Neural progenitor cell (in vitro differentiated cells): ENCODE measurements at regions not wholly inside any gene's neighbourhood (a gene's known extent, or its start where the extent isn't known, plus 50 kb on each side); places are given as distances from the start of the nearest gene placed in this dataset.

ENCODE experiments used
- DNase-seq: peaks from one replicate; pipeline ENCODE4 v3.0.0-alpha.2; 2016; ENCODE audit warnings: low spot score
- H2AFZ ChIP-seq: fragments of 200-600 bp; sonication (generic); replicated peaks from 2 replicates; pipeline ENCODE4 v1.6.1; 2016; ENCODE audit warnings: antibody characterized with exemption
- H3F3A ChIP-seq: fragments of 200-600 bp; sonication (generic); 2 replicates; pipeline ENCODE4 v1.6.1; 2016; ENCODE audit warnings: antibody characterized with exemption, low read depth
- H3K27ac ChIP-seq: fragments of 200-600 bp; sonication (generic); 2 replicates; pipeline ENCODE4 v1.5.1; 2016; ENCODE audit warnings: mild to moderate bottlenecking
- H3K27me3 ChIP-seq: fragments of 200-600 bp; sonication (generic); 2 replicates; pipeline ENCODE4 v1.6.1; 2016; ENCODE audit warnings: mild to moderate bottlenecking, moderate library complexity
- H3K36me3 ChIP-seq: fragments of 200-600 bp; sonication (generic); 2 replicates; pipeline ENCODE4 v1.5.1; 2016
- H3K4me1 ChIP-seq: fragments of 200-600 bp; sonication (generic); 2 replicates; pipeline ENCODE4 v1.6.1; 2016; ENCODE audit warnings: mixed run types
- H3K4me2 ChIP-seq: fragments of 200-600 bp; sonication (generic); 2 replicates; pipeline ENCODE4 v1.6.1; 2016
- H3K4me3 ChIP-seq: fragments of 200-600 bp; sonication (generic); 2 replicates; pipeline ENCODE4 v1.5.1; 2016
- H3K79me2 ChIP-seq: fragments of 200-600 bp; sonication (generic); 2 replicates; pipeline ENCODE4 v1.6.1; 2016; ENCODE audit warnings: low read depth
- H3K9ac ChIP-seq: fragments of 200-600 bp; sonication (generic); 2 replicates; pipeline ENCODE4 v1.6.1; 2016
- H3K9me3 ChIP-seq: fragments of 200-600 bp; sonication (generic); 2 replicates; pipeline ENCODE4 v1.5.1; 2016; ENCODE audit warnings: low read depth
- H4K20me1 ChIP-seq: fragments of 200-600 bp; sonication (generic); 2 replicates; pipeline ENCODE4 v1.6.1; 2016; ENCODE audit warnings: low read depth
- H3K27ac Mint-ChIP-seq: 3 replicates; pipeline ENCODE4 v1.8.0; 2021; ENCODE audit warnings: mixed read lengths
- H3K27me3 Mint-ChIP-seq: 2 replicates; pipeline ENCODE4 v1.8.0; 2022; ENCODE audit warnings: low read depth, mild to moderate bottlenecking, inconsistent platforms, moderate library complexity, mixed read lengths; ENCODE audit not compliant: insufficient read depth
- H3K36me3 Mint-ChIP-seq: 3 replicates; pipeline ENCODE4 v1.8.0; 2021; ENCODE audit warnings: mixed read lengths
- H3K4me1 Mint-ChIP-seq: 3 replicates; pipeline ENCODE4 v1.8.0; 2021; ENCODE audit warnings: mixed read lengths
- H3K4me3 Mint-ChIP-seq: 3 replicates; pipeline ENCODE4 v1.8.0; 2021; ENCODE audit warnings: mild to moderate bottlenecking, moderate library complexity, mixed read lengths
- H3K9me3 Mint-ChIP-seq: 3 replicates; pipeline ENCODE4 v1.8.0; 2020; ENCODE audit warnings: mixed read lengths
- CTCF ChIP-seq: fragments of 200-600 bp; sonication (generic); IDR thresholded peaks from 2 replicates; pipeline ENCODE4 v1.5.1; 2017; ENCODE audit warnings: antibody characterized with exemption, mild to moderate bottlenecking
- EZH2 ChIP-seq: fragments of 200-600 bp; sonication (generic); IDR thresholded peaks from 2 replicates; pipeline ENCODE4 v1.6.1; 2017; ENCODE audit warnings: antibody characterized with exemption, mild to moderate bottlenecking, moderate library complexity
- EZH2phosphoT487 ChIP-seq: fragments of 200-600 bp; sonication (generic); IDR thresholded peaks from 2 replicates; pipeline ENCODE4 v1.6.1; 2017; ENCODE audit warnings: antibody characterized with exemption

DNA sequence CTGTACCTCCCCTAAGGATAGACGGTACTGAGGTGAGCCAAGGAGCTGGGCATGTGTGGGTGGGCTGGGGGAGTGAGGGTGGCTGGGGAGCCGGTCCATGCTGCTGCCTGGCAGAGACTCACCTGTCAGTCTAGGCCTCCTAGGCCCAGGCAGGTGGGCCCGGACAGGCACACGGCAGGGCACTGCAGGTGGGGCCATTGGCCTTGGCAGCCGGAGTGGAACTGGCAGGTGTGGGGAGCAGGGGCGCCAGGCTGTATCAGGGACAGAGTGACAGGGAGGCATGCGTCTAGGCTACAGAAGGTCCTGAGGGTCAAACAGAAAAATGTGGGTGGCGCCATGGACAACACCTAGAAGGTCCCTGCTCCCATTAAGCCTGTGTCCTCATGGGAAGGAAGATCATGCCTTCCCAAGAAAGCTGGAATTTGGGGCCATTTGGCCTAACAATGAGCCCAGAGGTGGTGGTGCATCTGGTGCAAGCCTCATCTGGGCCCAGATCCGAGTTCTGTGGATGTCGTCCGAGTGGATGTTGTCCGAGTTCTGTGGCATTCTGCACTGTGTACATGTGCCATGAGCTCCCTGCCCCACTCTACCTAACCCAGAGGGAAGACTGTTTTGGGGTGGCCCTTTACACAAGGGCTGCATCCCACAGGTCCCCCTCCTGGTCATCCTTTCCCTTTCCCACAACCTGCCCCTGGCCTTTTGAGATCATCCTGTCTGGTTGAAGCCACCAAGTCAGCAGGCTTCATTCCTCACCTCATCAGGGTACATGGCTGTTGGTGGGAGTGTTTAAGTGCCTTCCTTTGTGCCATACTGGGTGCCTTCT, 249.7 kb downstream of the GLI2 start:
- Histone ChIP-seq H3K4me3 (no peak overlapping the region), H2AFZ (no peak overlapping the region), H3K4me2 (no peak overlapping the region), H3K4me1 (no peaks in the 10 kb centered on the region), H4K20me1 (no peaks in the 10 kb centered on the region), H3K27ac (no peak overlapping the region), H3K9me3 (no peaks in the 10 kb centered on the region), H3K27me3 (no peaks in the 10 kb centered on the region), H3F3A (no peaks in the 10 kb centered on the region), H3K9ac (no peak overlapping the region), H3K36me3 (no peaks in the 10 kb centered on the region), H3K79me2 (no peaks in the 10 kb centered on the region)
- Mint-ChIP-seq H3K27me3 (peaks cover 4% of the 10 kb centered on the region), H3K4me3 (no peak overlapping the region), H3K9me3 (no peaks in the 10 kb centered on the region), H3K27ac (peak overlapping the region; percentile 25), H3K36me3 (peaks cover 32% of the 10 kb centered on the region), H3K4me1 (no peaks in the 10 kb centered on the region)
- no peak for TF ChIP-seq EZH2phosphoT487
- DNase-seq: no peak

- H3K36me3 ChIP-seq: no peaks in the 10 kb centered on the region
- Mint-ChIP-seq H3K36me3 (peaks cover 38% of the 10 kb centered on the region), H3K9me3 (no peaks in the 10 kb centered on the region)
These were observed 250.5 kb downstream of the GLI2 start for GRCh38 chr2:120985997-120986651.

DNA sequence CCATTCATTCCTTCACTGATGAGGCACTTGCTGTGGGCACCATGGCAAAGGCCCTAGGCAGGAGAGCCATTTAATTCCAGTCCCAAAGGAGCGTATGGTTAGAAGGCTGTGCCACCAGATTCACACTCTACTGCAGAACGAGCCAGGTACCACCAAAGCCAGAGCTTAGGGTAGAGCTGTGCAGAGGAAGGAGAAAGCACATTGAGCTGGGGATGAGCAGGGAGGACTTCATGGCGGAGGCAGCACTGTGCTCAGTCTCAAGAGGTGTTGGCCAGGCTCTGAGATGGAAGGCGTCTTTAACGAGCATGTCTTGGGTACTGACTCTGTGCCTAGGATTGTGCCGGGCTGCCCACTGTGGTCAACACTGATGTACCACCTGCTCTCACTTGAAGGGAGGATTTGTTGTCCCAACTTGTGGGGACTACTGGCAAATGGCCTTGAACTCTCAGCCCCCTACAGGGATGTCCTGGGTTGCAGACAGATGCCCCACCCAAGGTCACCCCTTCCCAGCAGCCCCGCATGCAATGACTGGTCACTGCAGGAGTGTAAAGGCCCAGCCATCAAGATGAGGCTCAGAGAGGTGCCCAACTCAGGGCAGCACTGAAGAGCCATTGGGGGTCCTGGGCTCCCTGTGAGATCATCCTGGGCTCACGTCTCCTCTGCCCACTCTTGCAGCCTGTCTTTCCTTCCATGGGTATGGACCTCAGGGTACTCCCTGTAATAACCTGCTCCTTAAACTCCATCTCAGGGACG, 251.4 kb downstream of the GLI2 start:
- no peak overlapping the region for H3K27ac ChIP-seq
- H3K9ac ChIP-seq: no peak overlapping the region
- Mint-ChIP-seq H3K9me3 (no peaks in the 10 kb centered on the region), H3K36me3 (peaks cover 37% of the 10 kb centered on the region), H3K4me1 (no peaks in the 10 kb centered on the region), H3K4me3 (no peak overlapping the region), H3K27me3 (peaks cover 8% of the 10 kb centered on the region), H3K27ac (peak overlapping the region; percentile 24)
- no peak overlapping the region for H3K4me3 ChIP-seq
- no peak overlapping the region for H3K4me2 ChIP-seq
- DNase-seq: no peak
- no peaks in the 10 kb centered on the region for H3K36me3 ChIP-seq
- no peak overlapping the region for H2AFZ ChIP-seq
- H3K27me3 ChIP-seq: no peaks in the 10 kb centered on the region
- no peaks in the 10 kb centered on the region for H3F3A ChIP-seq
- no peaks in the 10 kb centered on the region for H3K9me3 ChIP-seq
- no peaks in the 10 kb centered on the region for H4K20me1 ChIP-seq
- TF ChIP-seq EZH2 (no peak), CTCF (no peak), EZH2phosphoT487 (no peak)
- no peaks in the 10 kb centered on the region for H3K4me1 ChIP-seq
- H3K79me2 ChIP-seq: no peaks in the 10 kb centered on the region

More at GRCh38 chr2:120985997-120986651, 250.5 kb downstream of the GLI2 start:
- H3K4me3 ChIP-seq: no peak overlapping the region
- Mint-ChIP-seq H3K27me3 (peaks cover 8% of the 10 kb centered on the region), H3K4me3 (no peak overlapping the region), H3K27ac (peak overlapping the region; percentile 25), H3K4me1 (no peaks in the 10 kb centered on the region)
- no peaks in the 10 kb centered on the region for H3K9me3 ChIP-seq
- H3K27me3 ChIP-seq: no peaks in the 10 kb centered on the region
- H4K20me1 ChIP-seq: no peaks in the 10 kb centered on the region
- no peak overlapping the region for H3K4me2 ChIP-seq
- H3K9ac ChIP-seq: no peak overlapping the region
- DNase-seq: no peak
- no peaks in the 10 kb centered on the region for H3K4me1 ChIP-seq
- no peak for TF ChIP-seq EZH2
- TF ChIP-seq EZH2phosphoT487: no peak
- no peak for TF ChIP-seq CTCF
- no peak overlapping the region for H3K27ac ChIP-seq
- H3K79me2 ChIP-seq: no peaks in the 10 kb centered on the region
- H2AFZ ChIP-seq: no peak overlapping the region
- H3F3A ChIP-seq: no peaks in the 10 kb centered on the region
